Tibial nerve (tissue), 4 donors: ENCODE measurements at regions not wholly inside any gene's neighbourhood (a gene's known extent, or its start where the extent isn't known, plus 50 kb on each side); places are given as distances from the start of the nearest gene placed in this dataset.

Experiments
- CTCF ChIP-seq, 5 experiments: fragments of 200-600 bp in 3 of 5; fragments of 450-650 bp in 2 of 5; sonication (generic) in 3 of 5; IDR thresholded peaks; one replicate each; pipeline ENCODE4 v1.5.1; 2016 to 2019; ENCODE audit warnings: antibody characterized with exemption in 5 of 5, mild to moderate bottlenecking in 3 of 5, moderate library complexity in 2 of 5
- EP300 ChIP-seq, 2 donors: sonication (generic); formaldehyde crosslinking; IDR thresholded peaks; one replicate each; pipeline ENCODE4 v1.6.1; 2017; ENCODE audit warnings: antibody characterized with exemption in 2 of 2, mild to moderate bottlenecking in 1 of 2

- TF ChIP-seq EP300 (IDR thresholded peaks at IDR 0.05) (no peak), CTCF (IDR thresholded peaks at IDR 0.05) (no peak)
Measured at GRCh38 chr15:47397655-47398054, 319.6 kb upstream of the SEMA6D start.
